ENCODE measurements at regions not wholly inside any gene's neighbourhood (a gene's known extent, or its start where the extent isn't known, plus 50 kb on each side); places are given as distances from the start of the nearest gene placed in this dataset.

DNA sequence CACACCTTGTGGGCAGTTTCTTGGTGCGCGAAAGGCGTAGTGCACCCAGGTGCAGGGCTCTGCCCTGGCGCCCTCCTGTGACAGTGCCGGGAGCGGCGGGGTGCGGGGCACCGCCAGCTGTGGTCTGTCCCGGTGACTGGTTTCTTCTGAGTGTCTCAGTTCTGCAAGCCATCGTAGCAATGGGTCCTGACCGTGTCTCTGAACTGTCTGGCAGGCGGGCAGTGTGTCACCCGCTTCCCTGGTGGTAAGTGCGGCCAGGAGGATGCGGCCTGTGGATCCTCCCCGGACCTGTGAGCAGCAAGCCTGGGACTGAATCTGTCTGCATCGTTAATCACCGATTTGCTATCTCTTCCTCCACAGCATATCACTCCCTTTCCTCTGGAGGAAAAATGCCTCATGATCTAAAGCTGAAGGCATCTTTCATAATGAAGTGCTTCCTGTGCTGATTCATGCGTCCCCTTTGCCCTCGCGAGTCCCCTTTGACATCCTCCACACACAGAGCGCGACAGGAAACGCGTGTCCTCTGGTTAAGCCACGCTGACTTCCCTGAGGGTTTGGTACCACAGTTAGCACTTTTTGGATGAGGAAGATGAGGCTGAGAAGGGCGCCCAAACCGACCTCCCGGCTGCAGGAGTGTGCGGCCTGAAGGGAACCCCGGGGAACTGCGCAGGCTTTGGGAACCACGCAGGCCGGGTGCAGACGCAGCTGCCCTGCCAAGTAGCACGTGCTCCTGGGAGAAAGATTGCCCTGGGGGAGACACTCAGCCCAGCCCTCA is 416.0 kb upstream of the HS6ST1 start:
- DNase-seq (ENCODE audit: low read depth) = peak; percentile 59
- no peak overlapping the region for H3K4me3 ChIP-seq (ENCODE audit: low read depth, low read length)
- no peak for TF ChIP-seq CTCF (IDR thresholded peaks at IDR 0.05; ENCODE audit: insufficient read depth, low read depth, low read length)

DNA sequence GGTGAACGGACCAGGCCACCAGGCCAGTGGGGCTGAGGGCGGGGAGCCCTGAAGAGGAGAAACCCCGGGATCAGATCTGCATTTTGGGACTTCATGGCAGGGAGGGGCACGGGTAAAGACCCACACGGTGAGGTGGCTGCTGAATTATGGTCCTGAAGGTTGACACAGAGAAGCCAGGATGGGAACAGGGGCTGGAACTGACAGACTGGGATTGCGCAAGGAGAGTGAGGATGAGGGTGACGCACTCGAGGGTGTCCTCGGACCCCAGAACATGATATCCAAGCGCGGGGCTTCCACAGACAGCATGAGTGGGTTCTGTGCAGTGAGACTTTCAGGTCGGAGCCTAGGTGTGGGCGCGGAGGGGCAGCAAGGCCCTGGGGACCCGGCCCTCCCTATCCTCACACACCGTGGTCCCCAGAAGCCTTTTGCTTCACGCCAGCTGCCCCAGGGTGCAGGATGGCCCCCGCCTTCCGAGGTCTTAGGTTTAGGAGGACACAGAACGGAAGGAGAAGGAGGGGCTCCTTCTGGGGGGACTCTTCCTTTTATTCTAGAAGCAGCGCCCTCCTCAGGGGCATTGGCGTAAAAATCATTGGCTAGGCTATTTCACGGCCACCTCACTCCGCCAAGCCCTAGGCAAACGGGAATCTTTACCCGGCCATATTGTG is 416.8 kb upstream of the HS6ST1 start:
- TF ChIP-seq CTCF (IDR thresholded peaks at IDR 0.05; ENCODE audit: insufficient read depth, low read depth, low read length) = no peak
- no peak for DNase-seq (ENCODE audit: low read depth)
- no peak overlapping the region for H3K4me3 ChIP-seq (ENCODE audit: low read depth, low read length)

- no peak for TF ChIP-seq CTCF (IDR thresholded peaks at IDR 0.05; ENCODE audit: insufficient read depth, low read depth, low read length)
These were observed 417.5 kb upstream of the HS6ST1 start for GRCh38 chr2:128736046-128736688.

GRCh38 chr2:128736689-128737545 is 418.2 kb upstream of the HS6ST1 start:
- peak overlapping the region; percentile 34 for H3K4me3 ChIP-seq (ENCODE audit: low read depth, low read length)

More at GRCh38 chr2:128736046-128736688, 417.5 kb upstream of the HS6ST1 start:
- no peak for DNase-seq (ENCODE audit: low read depth)
- no peak overlapping the region for H3K4me3 ChIP-seq (ENCODE audit: low read depth, low read length)

GRCh38 chr2:128737546-128737826 is 418.8 kb upstream of the HS6ST1 start:
- H3K4me3 ChIP-seq (ENCODE audit: low read depth, low read length) = no peak overlapping the region
- DNase-seq (ENCODE audit: low read depth) = no peak
- no peak for TF ChIP-seq CTCF (IDR thresholded peaks at IDR 0.05; ENCODE audit: insufficient read depth, low read depth, low read length)

More at GRCh38 chr2:128736689-128737545, 418.2 kb upstream of the HS6ST1 start:
- DNase-seq (ENCODE audit: low read depth) = peak; percentile 63
- TF ChIP-seq CTCF (IDR thresholded peaks at IDR 0.05; ENCODE audit: insufficient read depth, low read depth, low read length) = peak; percentile 99

GRCh38 chr2:128738446-128739110 is 419.9 kb upstream of the HS6ST1 start:
- H3K4me3 ChIP-seq (ENCODE audit: low read depth, low read length) = no peak overlapping the region
- DNase-seq (ENCODE audit: low read depth) = no peak
- no peak for TF ChIP-seq CTCF (IDR thresholded peaks at IDR 0.05; ENCODE audit: insufficient read depth, low read depth, low read length)

All from fibroblast of villous mesenchyme (primary cell).